OCI-LY1 (cell line): ENCODE measurements at regions not wholly inside any gene's neighbourhood (a gene's known extent, or its start where the extent isn't known, plus 50 kb on each side); places are given as distances from the start of the nearest gene placed in this dataset.
A peak's percentile ranks its signal among the peaks of the same experiment; 100 is the strongest.

Source experiments
- H2AFZ ChIP-seq: fragments of 200-600 bp; sonication (generic), shearing (Covaris generic); 2 replicates; pipeline ENCODE4 v1.6.0; 2014; ENCODE audit warnings: antibody characterized with exemption, mild to moderate bottlenecking, low read length
- H3F3A ChIP-seq: fragments of 200-600 bp; sonication (generic), shearing (Covaris generic); 2 replicates; pipeline ENCODE4 v1.6.0; 2014; ENCODE audit warnings: mild to moderate bottlenecking, antibody characterized with exemption, low read length, moderate library complexity; ENCODE audit not compliant: insufficient read depth
- H3K27ac ChIP-seq: fragments of 200-600 bp; sonication (generic); 2 replicates; pipeline ENCODE4 v1.5.1; 2014; ENCODE audit warnings: low read length, mixed run types, mild to moderate bottlenecking, low read depth; ENCODE audit not compliant: poor library complexity, severe bottlenecking
- H3K27me3 ChIP-seq: fragments of 200-600 bp; sonication (generic); 2 replicates; pipeline ENCODE4 v1.6.0; 2014; ENCODE audit warnings: antibody characterized with exemption, mild to moderate bottlenecking, low read length, moderate library complexity; ENCODE audit not compliant: insufficient read depth
- H3K36me3 ChIP-seq: fragments of 200-600 bp; sonication (generic); 2 replicates; pipeline ENCODE4 v1.6.1; 2014; ENCODE audit warnings: mild to moderate bottlenecking, antibody characterized with exemption, low read length, moderate library complexity, mixed read lengths; ENCODE audit not compliant: insufficient read depth
- H3K4me1 ChIP-seq: fragments of 200-600 bp; sonication (generic); 2 replicates; pipeline ENCODE4 v1.5.1; 2014; ENCODE audit warnings: mild to moderate bottlenecking, low read length, moderate library complexity; ENCODE audit not compliant: insufficient read depth, severe bottlenecking
- H3K4me2 ChIP-seq: fragments of 200-600 bp; sonication (generic), shearing (Covaris generic); 2 replicates; pipeline ENCODE4 v1.6.1; 2014; ENCODE audit warnings: low read length
- H3K4me3 ChIP-seq: fragments of 200-600 bp; sonication (generic); 2 replicates; pipeline ENCODE4 v1.5.1; 2014; ENCODE audit warnings: low read length, low read depth, mild to moderate bottlenecking, mixed read lengths; ENCODE audit not compliant: poor library complexity, severe bottlenecking
- H3K79me2 ChIP-seq: fragments of 200-600 bp; shearing (Covaris generic); 2 replicates; pipeline ENCODE4 v1.6.1; 2016; ENCODE audit warnings: mixed run types, low read length, mixed read lengths; ENCODE audit not compliant: insufficient read depth
- H3K9ac ChIP-seq: fragments of 200-600 bp; sonication (generic), shearing (Covaris generic); 2 replicates; pipeline ENCODE4 v1.6.1; 2014; ENCODE audit warnings: mild to moderate bottlenecking, low read length, mixed read lengths
- H3K9me2 ChIP-seq: fragments of 200-600 bp; sonication (generic), shearing (Covaris generic); 2 replicates; pipeline ENCODE4 v1.6.1; 2014; ENCODE audit warnings: low read depth, mild to moderate bottlenecking, low read length, mixed read lengths
- H3K9me3 ChIP-seq: fragments of 200-600 bp; shearing (Covaris generic); 2 replicates; pipeline ENCODE4 v1.6.1; 2014; ENCODE audit warnings: low read length, mixed read lengths
- H4K20me1 ChIP-seq: fragments of 200-600 bp; sonication (generic), shearing (Covaris generic); 2 replicates; pipeline ENCODE4 v1.6.0; 2016; ENCODE audit warnings: mild to moderate bottlenecking, low read length; ENCODE audit not compliant: insufficient read depth
- CTCF ChIP-seq: fragments of 200-600 bp; sonication (generic), shearing (Covaris generic); IDR thresholded peaks from 2 replicates; pipeline ENCODE4 v1.5.1; 2017; ENCODE audit warnings: mild to moderate bottlenecking, antibody characterized with exemption, low read length, moderate library complexity, mixed read lengths
- EZH2 ChIP-seq: fragments of 200-600 bp; sonication (generic), shearing (Covaris generic); IDR thresholded peaks from 2 replicates; pipeline ENCODE4 v1.8.0; 2017; ENCODE audit warnings: borderline replicate concordance, mixed run types, mild to moderate bottlenecking, antibody characterized with exemption, low read length, moderate library complexity, mixed read lengths

GRCh38 chrX:106220177-106220576 is 52.1 kb downstream of the PWWP3B start:
- Histone ChIP-seq H3K4me3 (no peak overlapping the region), H4K20me1 (no peaks in the 10 kb centered on the region), H3K9me2 (no peaks in the 10 kb centered on the region), H2AFZ (no peak overlapping the region), H3K27ac (no peak overlapping the region), H3K36me3 (no peaks in the 10 kb centered on the region), H3F3A (no peaks in the 10 kb centered on the region), H3K27me3 (no peaks in the 10 kb centered on the region), H3K4me2 (no peak overlapping the region), H3K79me2 (no peaks in the 10 kb centered on the region), H3K9me3 (no peaks in the 10 kb centered on the region), H3K9ac (no peak overlapping the region), H3K4me1 (no peaks in the 10 kb centered on the region)
- TF ChIP-seq CTCF = peak; percentile 38
- TF ChIP-seq EZH2 = no peak

DNA sequence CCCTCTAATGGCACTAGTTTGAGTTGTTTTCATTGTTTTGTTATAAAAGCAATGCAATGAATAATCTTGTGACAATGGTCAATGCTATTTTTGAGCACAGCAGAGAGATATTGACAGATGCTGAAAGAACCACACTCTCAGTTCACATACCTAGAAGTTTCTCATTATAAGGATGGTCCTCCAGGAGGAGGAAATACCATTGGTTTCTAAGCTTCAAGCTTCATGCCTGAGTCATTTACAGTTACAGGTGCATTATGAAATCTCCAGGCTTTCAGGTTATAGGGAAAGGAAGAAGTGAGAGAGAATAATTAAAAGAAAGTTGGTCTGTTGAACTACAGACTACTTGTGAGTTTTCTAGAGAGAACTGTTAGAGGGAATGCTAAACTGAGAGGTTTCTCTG is 75.3 kb downstream of the PWWP3B start:
- Histone ChIP-seq H3K79me2 (no peaks in the 10 kb centered on the region), H3K4me1 (no peaks in the 10 kb centered on the region), H3K4me2 (no peak overlapping the region), H3K27me3 (no peaks in the 10 kb centered on the region), H3K4me3 (no peak overlapping the region), H3K27ac (no peak overlapping the region), H3K9me2 (no peaks in the 10 kb centered on the region), H4K20me1 (no peaks in the 10 kb centered on the region), H2AFZ (no peak overlapping the region), H3K9me3 (no peaks in the 10 kb centered on the region), H3F3A (no peaks in the 10 kb centered on the region), H3K9ac (no peak overlapping the region), H3K36me3 (no peaks in the 10 kb centered on the region)
- TF ChIP-seq EZH2 (no peak), CTCF (no peak)

DNA sequence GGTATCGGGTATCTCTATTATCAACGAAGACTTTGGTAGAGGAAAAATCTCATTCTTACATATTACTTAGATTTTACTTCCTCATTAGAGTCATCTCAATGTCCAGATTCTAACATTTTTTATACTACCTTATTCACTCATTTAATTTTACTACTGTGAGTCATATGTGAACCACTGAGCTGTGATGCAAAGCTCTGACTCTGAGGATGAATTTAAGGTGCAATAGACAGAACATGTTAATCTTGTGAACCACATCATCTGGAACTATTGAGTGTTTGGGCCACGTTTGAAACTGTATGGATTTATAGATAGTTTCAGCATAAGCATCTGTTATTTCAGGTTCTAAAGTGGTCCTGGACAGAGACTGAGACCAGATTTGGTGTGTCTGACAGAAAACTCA is 78.4 kb downstream of the PWWP3B start:
- no peaks in the 10 kb centered on the region for H4K20me1 ChIP-seq
- no peak overlapping the region for H3K4me2 ChIP-seq
- H3K36me3 ChIP-seq = no peaks in the 10 kb centered on the region
- no peaks in the 10 kb centered on the region for H3K9me3 ChIP-seq
- no peaks in the 10 kb centered on the region for H3K4me1 ChIP-seq
- no peak overlapping the region for H3K9ac ChIP-seq
- no peak overlapping the region for H3K27ac ChIP-seq
- no peak for TF ChIP-seq EZH2
- TF ChIP-seq CTCF = no peak
- H3K4me3 ChIP-seq = no peak overlapping the region
- no peak overlapping the region for H2AFZ ChIP-seq
- H3K27me3 ChIP-seq = no peaks in the 10 kb centered on the region
- no peaks in the 10 kb centered on the region for H3F3A ChIP-seq
- no peaks in the 10 kb centered on the region for H3K79me2 ChIP-seq
- no peaks in the 10 kb centered on the region for H3K9me2 ChIP-seq
